Heart left ventricle (tissue), 16 donors: ENCODE measurements at regions not wholly inside any gene's neighbourhood (a gene's known extent, or its start where the extent isn't known, plus 50 kb on each side); places are given as distances from the start of the nearest gene placed in this dataset.

ENCODE experiments used
- ATAC-seq, 4 donors: fragments of 200-7000 bp; cut with Tn5 transposase; one replicate each; pipeline ENCODE4 v1.9.1; 2020 to 2022; ENCODE audit warnings: moderate library complexity in 4 of 4, mild to moderate bottlenecking in 3 of 4, moderate number of reproducible peaks in 1 of 4
- DNase-seq, 5 donors: peaks; one replicate each; pipeline ENCODE4 v3.0.0-alpha.2; 2020
- H3K27ac ChIP-seq, 12 donors: fragments of 200-600 bp; sonication (generic) in 4 of 12; one replicate each; pipeline versions ENCODE4 v1.5.0 to v1.8.0; 2016 to 2022; ENCODE audit warnings: mild to moderate bottlenecking in 2 of 12
- H3K27me3 ChIP-seq, 9 donors: fragments of 200-600 bp; sonication (generic) in 2 of 9; one replicate each; pipeline versions ENCODE4 v1.5.1 to v1.8.0; 2016 to 2022; ENCODE audit warnings: mild to moderate bottlenecking in 3 of 9
- H3K36me3 ChIP-seq, 9 donors: fragments of 200-600 bp; sonication (generic) in 2 of 9; one replicate each; pipeline versions ENCODE4 v1.5.0 to v1.8.0; 2018 to 2022; ENCODE audit warnings: mild to moderate bottlenecking in 2 of 9
- H3K4me1 ChIP-seq, 12 donors: fragments of 200-600 bp; sonication (generic) in 4 of 12; one replicate each; pipeline versions ENCODE4 v1.5.0 to v1.8.0; 2016 to 2022; ENCODE audit warnings: mild to moderate bottlenecking in 3 of 12
- H3K4me3 ChIP-seq, 12 donors: fragments of 200-600 bp; sonication (generic) in 4 of 12; one replicate each; pipeline versions ENCODE4 v1.5.0 to v1.8.0; 2017 to 2022; ENCODE audit warnings: mild to moderate bottlenecking in 9 of 12, moderate library complexity in 4 of 12
- H3K9me3 ChIP-seq, 12 donors: fragments of 200-600 bp; sonication (generic) in 4 of 12; one replicate each; pipeline versions ENCODE4 v1.5.0 to v1.8.0; 2016 to 2022; ENCODE audit warnings: mild to moderate bottlenecking in 1 of 12
- POLR2A ChIP-seq, 2 donors: fragments of 450-650 bp; IDR thresholded peaks; one replicate each; pipeline ENCODE4 v1.6.1; 2017; ENCODE audit warnings: antibody characterized with exemption in 2 of 2, mild to moderate bottlenecking in 2 of 2, moderate library complexity in 2 of 2
- WGBS, 4 donors: extraction: QIAGEN DNeasy Blood & Tissue Kit in 2 of 4; methylation state at CpG; one replicate each; pipeline versions ENCODE4 v1.1.5 to v1.1.7; 2013 to 2018; 5-methylcytosine and 5-hydroxymethylcytosine counted together
- intact Hi-C, 10 donors: fragments of 100-400 bp; cut with DNase I; formaldehyde crosslinking; loops; one replicate each; pipeline versions ENCODE4 v1.11.1 to v1.14.2; 2022
- TF ChIP-seq, protein P1 (sequence below), 12 donors: fragments of 200-600 bp; sonication (generic) in 4 of 12; IDR thresholded peaks; one replicate each; pipeline versions ENCODE4 v1.5.0 to v1.8.0; 2018 to 2022; ENCODE audit warnings: antibody characterized with exemption in 12 of 12, mild to moderate bottlenecking in 5 of 12
- donor health status: ischemic (EF 13 %, LVEDD 7.1; RV severe dilation, severe dysfunction).
- donor health status: healthy with polysubstance abuse.
- donor health status: DM: no; HTN: yes; CAD: no.
- donor health status: DM: no; HTN: no; CAD: no.
- donor health status: ischemic (EF 25% LVEDD 6.9; RV normal size, moderate dysfunction).
- donor health status: ischemic (EF 25% LVEDD 5.7; RV mildly dilated, moderate dysfunction).
- donor health status: healthy.
- donor health status: DM: yes; HTN: yes; CAD: no.
- donor health status: ischemic (EF 35%, LVEDD 5.7; RV mildly dilated, moderate dysfunction).
- donor health status: nonischemic (EF 11% LVEDD 7.7; RV severe dilation, severe dysfunction).
- donor health status: DM: yes; HTN: yes; CAD: no.
- donor health status: PGD.
- donor health status: ischemic (EF 29% LVEDD 5.4; RV normal size, mild dysfunction).
- donor health status: nonischemic (EF 23%, LVEDD 6.1; RV moderate dilation, normal function).

DNA sequence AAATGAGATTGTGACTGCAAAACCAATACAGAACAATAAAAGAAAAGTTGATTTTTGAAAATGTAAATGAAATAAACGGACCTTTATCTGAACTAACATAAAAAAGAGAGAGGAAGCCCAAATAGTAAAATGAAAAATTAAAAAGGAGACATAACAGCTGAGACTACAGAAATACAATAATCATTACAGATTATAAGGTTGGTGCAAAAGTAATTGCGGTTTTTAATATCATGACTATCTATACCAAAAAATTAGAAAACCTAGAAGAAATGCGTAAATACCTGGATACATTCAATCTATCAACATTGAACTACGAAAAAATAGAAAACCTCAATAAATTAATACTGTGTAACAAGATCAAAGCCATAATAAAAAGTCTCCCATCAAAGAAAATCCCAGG is 71.9 kb upstream of the SLCO6A1 start:
- TF ChIP-seq, protein P1, sequence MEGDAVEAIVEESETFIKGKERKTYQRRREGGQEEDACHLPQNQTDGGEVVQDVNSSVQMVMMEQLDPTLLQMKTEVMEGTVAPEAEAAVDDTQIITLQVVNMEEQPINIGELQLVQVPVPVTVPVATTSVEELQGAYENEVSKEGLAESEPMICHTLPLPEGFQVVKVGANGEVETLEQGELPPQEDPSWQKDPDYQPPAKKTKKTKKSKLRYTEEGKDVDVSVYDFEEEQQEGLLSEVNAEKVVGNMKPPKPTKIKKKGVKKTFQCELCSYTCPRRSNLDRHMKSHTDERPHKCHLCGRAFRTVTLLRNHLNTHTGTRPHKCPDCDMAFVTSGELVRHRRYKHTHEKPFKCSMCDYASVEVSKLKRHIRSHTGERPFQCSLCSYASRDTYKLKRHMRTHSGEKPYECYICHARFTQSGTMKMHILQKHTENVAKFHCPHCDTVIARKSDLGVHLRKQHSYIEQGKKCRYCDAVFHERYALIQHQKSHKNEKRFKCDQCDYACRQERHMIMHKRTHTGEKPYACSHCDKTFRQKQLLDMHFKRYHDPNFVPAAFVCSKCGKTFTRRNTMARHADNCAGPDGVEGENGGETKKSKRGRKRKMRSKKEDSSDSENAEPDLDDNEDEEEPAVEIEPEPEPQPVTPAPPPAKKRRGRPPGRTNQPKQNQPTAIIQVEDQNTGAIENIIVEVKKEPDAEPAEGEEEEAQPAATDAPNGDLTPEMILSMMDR (IDR thresholded peaks at IDR 0.05), result no peak
- no peak for TF ChIP-seq POLR2A (IDR thresholded peaks at IDR 0.05)

DNA sequence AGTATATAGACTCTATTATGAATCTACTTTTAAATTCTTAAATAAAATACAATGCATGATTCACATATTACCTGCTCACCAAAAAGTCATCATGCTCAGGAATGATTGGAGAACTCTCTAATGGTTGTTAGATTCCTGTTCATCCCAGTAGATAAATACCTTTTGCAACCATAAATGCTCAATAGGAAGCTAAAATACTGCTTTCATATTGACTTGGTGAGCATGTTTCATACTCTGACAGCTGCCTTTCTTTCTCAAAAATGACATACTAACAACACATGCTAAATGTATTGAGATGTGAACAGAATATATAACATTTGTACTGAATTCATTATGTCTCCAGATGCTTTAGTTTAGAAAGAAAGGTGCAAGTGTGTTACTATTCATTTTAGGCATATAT is 79.6 kb upstream of the SLCO6A1 start:
- no peak for TF ChIP-seq POLR2A (IDR thresholded peaks at IDR 0.05)
- TF ChIP-seq, protein P1 (IDR thresholded peaks at IDR 0.05), result no peak
- ATAC-seq (no peak), DNase-seq (no peak)
- Histone ChIP-seq H3K9me3 (no peaks in the 10 kb centered on the region), H3K27ac (no peak overlapping the region), H3K36me3 (no peaks in the 10 kb centered on the region), H3K4me1 (no peaks in the 10 kb centered on the region), H3K27me3 (no peaks in the 10 kb centered on the region), H3K4me3 (no peak overlapping the region)
- intact Hi-C loops, result no loop called here

More for the DNA sequence above, 71.9 kb upstream of the SLCO6A1 start:
- H3K9me3 ChIP-seq, result peaks cover 0 to 4% (median 0%) of the 10 kb centered on the region in 12 donors
- no peaks in the 10 kb centered on the region for H3K36me3 ChIP-seq
- no peak overlapping the region for H3K4me3 ChIP-seq
- WGBS, 4 donors, result 54 to 69% (median 61%) methylated on average over 4 of the region's 4 CpGs
- ATAC-seq (no peak), DNase-seq (no peak)
- no peaks in the 10 kb centered on the region for H3K4me1 ChIP-seq
- H3K27me3 ChIP-seq, result no peaks in the 10 kb centered on the region
- no peak overlapping the region for H3K27ac ChIP-seq
- intact Hi-C loops, result no loop called here

DNA sequence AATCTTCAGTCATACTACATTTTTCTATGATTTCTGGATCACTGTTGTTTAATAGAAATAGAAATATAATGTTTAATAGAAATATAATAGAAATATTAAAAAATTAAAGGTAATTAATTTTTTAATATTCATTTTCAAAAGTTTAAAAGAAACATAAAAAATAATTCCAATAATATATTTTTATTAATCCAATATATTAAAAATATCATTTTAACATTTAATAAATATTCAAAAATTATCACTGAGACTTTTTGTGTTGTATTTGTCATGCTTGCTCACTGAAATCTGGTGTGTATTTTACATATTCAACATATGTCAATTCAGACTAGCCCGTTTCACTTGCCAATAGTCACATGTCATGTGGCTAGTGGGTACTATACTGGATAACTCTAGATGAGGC is 80.6 kb upstream of the SLCO6A1 start:
- no peaks in the 10 kb centered on the region for H3K4me1 ChIP-seq
- 79 to 86% (median 80%) methylated on average over 1 of the region's 1 CpG for WGBS, 4 donors

DNA sequence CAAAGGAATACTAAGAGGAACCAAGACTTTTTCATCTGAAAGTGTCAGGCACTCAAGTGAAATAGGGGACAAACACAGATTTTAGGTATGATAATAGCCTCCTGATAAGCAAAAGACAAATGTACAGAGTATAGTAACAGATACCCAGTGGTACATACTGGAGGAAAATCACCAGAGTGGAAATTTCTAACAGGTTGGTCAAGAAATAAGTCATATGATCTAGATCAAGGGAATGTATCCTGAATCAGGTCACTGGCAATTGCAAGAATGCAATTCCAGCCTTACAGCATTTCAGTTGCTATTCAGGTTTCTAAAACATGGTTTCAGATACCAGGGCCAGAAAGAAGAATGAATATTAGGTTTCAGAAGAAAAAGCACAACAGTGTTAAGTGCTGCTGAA is 82.2 kb upstream of the SLCO6A1 start:
- ATAC-seq, result no peak
- intact Hi-C loops, result loop anchor here (5.0 to 10.0 kb wide), 8 partner anchors 84 to 556 kb away; partner anchors contain the start of gene PAM (in 2 of the 10)
- H3K27me3 ChIP-seq, result no peaks in the 10 kb centered on the region
- H3K36me3 ChIP-seq, result no peaks in the 10 kb centered on the region
- no peak for TF ChIP-seq POLR2A (IDR thresholded peaks at IDR 0.05)
- TF ChIP-seq, protein P1 (IDR thresholded peaks at IDR 0.05), result no peak
- no peak for DNase-seq
- no peaks in the 10 kb centered on the region for H3K4me1 ChIP-seq
- no peak overlapping the region for H3K4me3 ChIP-seq
- no peaks in the 10 kb centered on the region for H3K9me3 ChIP-seq
- no peak overlapping the region for H3K27ac ChIP-seq

More for the DNA sequence above, 80.6 kb upstream of the SLCO6A1 start:
- DNase-seq (no peak), ATAC-seq (no peak)
- intact Hi-C loops, result no loop called here
- Histone ChIP-seq H3K27ac (no peak overlapping the region), H3K27me3 (no peaks in the 10 kb centered on the region), H3K36me3 (no peaks in the 10 kb centered on the region), H3K4me3 (no peak overlapping the region), H3K9me3 (no peaks in the 10 kb centered on the region)
- no peak for TF ChIP-seq POLR2A (IDR thresholded peaks at IDR 0.05)
- TF ChIP-seq, protein P1 (IDR thresholded peaks at IDR 0.05), result no peak
